Fibroblast of skin of abdomen (primary cell): ENCODE measurements at regions not wholly inside any gene's neighbourhood (a gene's known extent, or its start where the extent isn't known, plus 50 kb on each side); places are given as distances from the start of the nearest gene placed in this dataset.
A peak's percentile ranks its signal among the peaks of the same experiment; 100 is the strongest.
"Not testable (repeated sequence)": the region's sequence is repeated elsewhere in the genome, so short reads cannot be mapped to it uniquely, and the experiment has no call there.

Experiments
- DNase-seq: peaks from one replicate; pipeline ENCODE4 v3.0.0-alpha.2; 2013

- peak; percentile 41 for DNase-seq
Observed at GRCh38 chr5:109630093-109630492, 59.6 kb upstream of the MAN2A1 start.

GRCh38 chr5:109628591-109628990, 61.1 kb upstream of the MAN2A1 start:
- DNase-seq, result no peak

- not testable (repeated sequence) for DNase-seq
Observed at GRCh38 chr5:109621266-109621665, 68.5 kb upstream of the MAN2A1 start.

- DNase-seq, result no peak
Observed at GRCh38 chr5:109620651-109621050, 69.1 kb upstream of the MAN2A1 start.

- no peak for DNase-seq
Observed at GRCh38 chr5:109619606-109620005, 70.1 kb upstream of the MAN2A1 start.

GRCh38 chr5:109619021-109619460, 70.7 kb upstream of the MAN2A1 start:
- no peak for DNase-seq

GRCh38 chr5:109614981-109615380, 74.7 kb upstream of the MAN2A1 start:
- DNase-seq, result no peak

- DNase-seq, result no peak
Observed at GRCh38 chr5:109614301-109614700, 75.4 kb upstream of the MAN2A1 start.

GRCh38 chr5:109612278-109612905, 77.3 kb upstream of the MAN2A1 start:
- DNase-seq, result no peak

- no peak for DNase-seq
Observed at GRCh38 chr5:109611505-109611904, 78.2 kb upstream of the MAN2A1 start.

- no peak for DNase-seq
Observed at GRCh38 chr5:109611061-109611460, 78.7 kb upstream of the MAN2A1 start.

- no peak for DNase-seq
Observed at GRCh38 chr5:109610581-109610980, 79.1 kb upstream of the MAN2A1 start.

- no peak for DNase-seq
Observed at GRCh38 chr5:109605207-109605730, 84.5 kb upstream of the MAN2A1 start.

GRCh38 chr5:109604758-109605157, 85.0 kb upstream of the MAN2A1 start:
- DNase-seq, result no peak

- DNase-seq, result no peak
Observed at GRCh38 chr5:109601736-109602135, 88.0 kb upstream of the MAN2A1 start.

GRCh38 chr5:109597893-109598292, 91.8 kb upstream of the MAN2A1 start:
- no peak for DNase-seq

- DNase-seq, result no peak
Observed at GRCh38 chr5:109594217-109594616, 95.5 kb upstream of the MAN2A1 start.

GRCh38 chr5:109590799-109591198, 98.9 kb upstream of the MAN2A1 start:
- DNase-seq, result no peak

GRCh38 chr5:109589986-109590385, 99.7 kb upstream of the MAN2A1 start:
- DNase-seq, result no peak

GRCh38 chr5:109589239-109589638, 100.5 kb upstream of the MAN2A1 start:
- DNase-seq, result no peak

GRCh38 chr5:109588281-109589035, 101.3 kb upstream of the MAN2A1 start:
- no peak for DNase-seq

GRCh38 chr5:109584986-109585599, 104.6 kb upstream of the MAN2A1 start:
- peak; percentile 24 for DNase-seq

GRCh38 chr5:109580225-109580624, 109.5 kb upstream of the MAN2A1 start:
- DNase-seq, result no peak

GRCh38 chr5:109575506-109575905, 114.2 kb upstream of the MAN2A1 start:
- no peak for DNase-seq
